LoVo (cell line): ENCODE measurements at regions not wholly inside any gene's neighbourhood (a gene's known extent, or its start where the extent isn't known, plus 50 kb on each side); places are given as distances from the start of the nearest gene placed in this dataset.
"Not testable (repeated sequence)": the region's sequence is repeated elsewhere in the genome, so short reads cannot be mapped to it uniquely, and the experiment has no call there.

Source experiments
- DNase-seq: peaks from one replicate; pipeline ENCODE4 v3.0.0-alpha.2; 2016; ENCODE audit warnings: low spot score

DNA sequence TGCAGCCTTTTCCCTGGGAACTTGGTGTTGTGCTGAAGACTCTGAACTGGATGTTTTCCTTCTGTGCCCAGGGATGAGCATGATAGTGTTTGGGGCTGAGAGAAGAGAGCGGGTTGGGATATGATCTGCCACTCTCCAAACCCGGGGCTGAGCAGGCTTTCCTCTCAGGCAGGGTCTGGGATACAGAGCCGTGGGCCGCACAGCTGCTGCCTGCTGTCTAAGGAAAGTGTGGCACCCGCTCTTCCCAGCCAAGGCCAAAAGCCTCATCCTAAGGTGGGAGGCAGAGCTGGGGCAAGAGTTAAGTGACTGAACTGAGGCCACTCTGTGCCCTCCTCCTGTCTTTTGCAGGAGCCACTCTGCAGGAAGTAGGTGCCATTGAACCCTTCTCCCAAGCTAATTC lies 83.6 kb upstream of the PITX1 start:
- no peak for DNase-seq

DNA sequence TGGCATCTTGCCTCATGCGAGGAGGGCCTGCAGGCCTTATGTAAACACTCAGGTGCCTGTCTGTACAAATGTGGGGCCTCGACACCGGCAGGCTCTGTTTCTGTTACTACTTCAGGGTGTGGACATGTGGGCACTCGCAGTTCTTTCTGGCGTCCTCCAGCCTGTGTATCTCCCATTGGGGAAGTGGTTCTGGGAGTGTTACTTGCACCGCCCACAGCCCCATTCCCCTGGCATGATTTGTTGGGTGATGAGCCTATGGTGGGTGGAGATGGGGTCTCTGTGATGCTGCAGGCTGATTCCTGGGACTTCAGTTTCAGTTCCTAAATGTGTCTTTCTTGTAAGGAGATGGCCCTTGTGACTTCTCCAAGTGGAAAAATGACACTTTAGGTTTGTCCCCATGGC lies 82.1 kb upstream of the PITX1 start:
- DNase-seq: no peak

GRCh38 chr5:135115591-135115990 lies 81.6 kb upstream of the PITX1 start:
- DNase-seq: no peak

- DNase-seq: no peak
These were observed 80.7 kb upstream of the PITX1 start for GRCh38 chr5:135114759-135115158.

DNA sequence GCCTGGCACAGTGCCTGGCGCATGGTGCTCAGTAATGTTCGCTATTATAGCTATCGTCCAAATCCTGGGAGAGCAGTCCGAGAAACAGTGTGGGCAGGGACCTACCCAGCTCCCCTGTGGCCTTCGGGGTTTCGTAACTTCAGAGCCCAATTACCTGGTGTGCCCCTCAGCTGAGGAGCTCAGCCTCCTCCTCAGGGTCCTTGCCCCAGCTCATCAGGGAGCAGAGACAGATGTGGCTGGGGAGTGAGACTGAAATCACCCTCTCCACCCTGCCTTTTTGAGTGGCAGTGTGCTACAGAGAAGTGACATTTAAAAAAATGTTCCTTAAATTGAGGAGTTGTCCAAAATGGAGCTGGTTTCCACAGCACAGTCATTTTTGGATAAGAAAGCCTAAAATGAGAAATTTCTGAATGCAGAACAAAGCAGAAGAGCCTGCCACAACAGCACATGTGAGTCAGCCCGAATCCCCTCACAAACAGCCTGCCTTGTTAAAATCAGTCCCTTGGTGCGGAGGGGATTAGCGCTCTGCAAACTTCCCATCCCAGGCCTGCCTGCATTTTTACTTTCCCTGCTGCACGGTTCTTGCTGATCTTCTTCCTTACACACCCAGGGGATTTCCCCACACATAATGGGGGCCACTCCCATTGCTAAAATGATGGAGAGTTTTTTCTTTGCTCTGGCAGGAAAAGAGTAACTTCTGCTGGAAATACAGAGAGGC lies 78.1 kb upstream of the PITX1 start:
- DNase-seq: no peak

DNA sequence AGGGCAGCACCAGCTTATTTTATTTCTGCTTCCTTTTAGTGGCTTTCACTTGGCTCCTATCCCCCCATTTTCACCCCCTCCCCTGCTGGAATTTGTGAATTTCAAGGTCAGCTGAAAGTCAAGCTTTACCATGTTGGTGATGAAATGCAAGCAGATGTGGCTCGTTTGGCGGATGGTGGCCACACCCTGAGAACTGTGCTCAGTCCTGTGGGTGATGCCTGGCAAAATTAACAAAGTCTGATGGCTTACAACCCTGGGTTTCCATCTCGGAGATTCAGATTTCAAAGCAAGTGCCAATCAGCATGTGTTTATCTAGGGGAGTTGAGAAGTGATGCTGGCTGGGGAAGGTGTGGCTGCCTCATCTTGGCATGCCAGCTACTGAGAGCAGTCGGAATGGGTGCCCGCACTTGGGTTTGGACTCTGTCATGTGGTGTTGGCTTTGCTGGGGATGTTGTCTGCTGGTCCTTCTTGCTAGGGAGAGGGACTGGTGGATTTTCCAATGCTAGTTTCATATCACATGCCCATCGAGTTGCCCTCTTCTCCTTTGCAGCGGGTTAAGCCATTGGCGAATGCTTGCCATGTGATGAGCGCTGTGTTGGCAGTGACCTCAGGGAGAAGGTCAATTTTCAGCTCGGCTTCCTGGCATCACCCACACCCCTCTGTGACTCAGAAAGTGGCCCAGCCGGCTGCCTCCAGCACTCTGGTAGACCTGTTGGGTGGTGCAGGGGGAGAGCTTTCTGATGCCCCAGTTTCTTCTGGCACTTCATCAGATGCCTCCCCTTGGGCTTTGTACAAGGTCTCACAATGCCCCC lies 77.0 kb upstream of the PITX1 start:
- no peak for DNase-seq

GRCh38 chr5:135108992-135109391 lies 75.0 kb upstream of the PITX1 start:
- no peak for DNase-seq

- no peak for DNase-seq
These were observed 74.5 kb upstream of the PITX1 start for GRCh38 chr5:135108569-135108968.

DNA sequence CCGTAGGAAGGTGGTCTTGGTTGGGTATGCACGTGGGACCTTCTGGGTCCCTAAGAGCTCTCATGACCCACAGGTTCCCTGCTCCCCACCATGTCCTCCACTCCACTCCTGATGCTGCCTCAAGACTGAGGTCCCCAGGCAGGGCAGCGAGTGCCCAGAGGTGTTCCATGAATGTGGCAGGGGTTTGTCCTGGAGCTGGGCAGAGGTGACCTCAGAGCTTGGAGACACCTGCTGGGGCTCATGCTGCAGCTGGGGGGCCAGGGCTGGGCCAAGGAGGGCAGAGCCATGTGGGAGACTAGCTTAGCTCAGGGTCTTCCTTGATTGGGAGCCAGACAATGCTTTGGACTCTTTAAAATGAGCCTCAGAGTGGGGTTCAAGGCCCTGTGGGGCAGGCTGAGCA lies 74.0 kb upstream of the PITX1 start:
- DNase-seq: no peak

- DNase-seq: no peak
These were observed 72.8 kb upstream of the PITX1 start for GRCh38 chr5:135106610-135107471.

DNA sequence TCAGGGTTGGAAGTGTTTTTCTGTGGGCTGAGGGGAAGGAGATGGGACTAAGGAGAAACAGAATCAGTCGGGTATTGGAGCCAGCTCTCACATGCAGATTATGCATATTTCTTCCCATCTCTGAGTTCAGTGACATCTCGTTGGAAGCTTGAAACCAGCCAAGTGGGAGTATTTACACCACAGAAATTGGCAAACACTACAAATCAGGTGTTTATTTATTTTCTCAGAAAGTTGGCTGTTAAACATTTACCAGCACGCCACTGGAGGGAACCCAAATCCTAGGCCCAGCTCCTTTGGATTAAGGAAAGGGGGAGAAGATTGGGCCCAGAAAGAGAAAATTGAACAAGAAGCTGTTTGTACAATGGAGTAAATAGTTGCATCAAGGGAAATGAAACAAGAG lies 72.1 kb upstream of the PITX1 start:
- DNase-seq: no peak

DNA sequence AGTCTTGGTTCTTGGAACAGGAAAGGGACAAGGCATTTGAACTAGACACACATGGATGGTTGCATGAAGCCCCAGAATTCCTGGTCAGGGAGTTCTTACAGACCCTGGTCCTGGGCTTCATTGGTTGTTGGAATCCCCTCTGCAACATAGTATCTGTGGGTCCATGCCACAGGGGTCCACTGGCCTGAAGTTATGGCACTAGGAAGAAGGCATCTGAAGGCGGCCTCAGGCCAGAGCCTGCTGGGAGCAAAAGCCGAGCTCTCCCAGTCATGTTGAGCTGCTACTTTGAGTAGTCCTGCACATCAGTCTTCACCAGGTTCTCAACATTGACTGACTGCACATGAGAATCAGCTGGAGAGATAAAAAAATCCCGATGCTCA lies 71.1 kb upstream of the PITX1 start:
- no peak for DNase-seq

GRCh38 chr5:135103575-135103853 lies 69.5 kb upstream of the PITX1 start:
- DNase-seq: no peak

DNA sequence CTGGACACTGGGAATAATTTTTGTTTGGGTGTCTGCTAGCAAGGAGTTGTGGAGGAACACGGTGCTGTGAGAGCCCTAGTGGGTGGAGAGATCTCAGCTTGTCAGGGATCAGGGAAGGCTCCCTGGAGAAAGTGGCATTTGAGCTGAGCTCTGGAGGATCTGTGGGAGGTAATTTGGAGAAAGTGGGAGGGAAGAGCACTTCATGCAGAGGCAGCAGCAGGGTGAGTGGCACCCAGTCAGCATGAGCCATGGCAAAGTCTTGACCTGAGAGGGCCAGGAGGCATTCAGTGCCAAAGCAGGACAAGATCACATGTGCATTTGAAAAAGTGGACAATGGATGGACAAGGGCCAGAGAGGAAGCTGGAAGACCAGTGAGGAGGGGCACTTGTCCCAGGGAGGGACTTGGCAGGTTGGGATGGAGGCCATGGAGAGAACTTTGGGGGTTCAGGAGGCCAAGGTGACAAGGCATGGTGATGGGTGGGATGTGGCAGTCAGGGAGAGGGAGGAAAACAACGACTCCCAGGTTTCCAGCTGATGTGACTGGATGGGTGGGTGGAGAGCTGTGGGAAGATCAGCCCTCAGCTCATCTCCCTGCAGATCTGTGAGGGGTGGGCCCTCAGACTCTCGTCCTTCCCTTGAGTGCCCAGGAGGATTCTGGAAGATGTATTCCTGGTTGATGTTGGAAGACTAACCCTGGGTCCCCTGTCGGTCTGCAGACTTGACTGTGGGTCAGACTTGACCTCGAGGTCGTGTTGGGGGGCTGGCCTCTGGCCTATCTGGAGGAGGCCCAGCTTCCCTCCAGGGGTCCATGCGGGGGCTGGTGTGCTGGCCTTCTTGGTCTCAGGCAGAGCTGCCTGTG lies 68.9 kb upstream of the PITX1 start:
- no peak for DNase-seq

DNA sequence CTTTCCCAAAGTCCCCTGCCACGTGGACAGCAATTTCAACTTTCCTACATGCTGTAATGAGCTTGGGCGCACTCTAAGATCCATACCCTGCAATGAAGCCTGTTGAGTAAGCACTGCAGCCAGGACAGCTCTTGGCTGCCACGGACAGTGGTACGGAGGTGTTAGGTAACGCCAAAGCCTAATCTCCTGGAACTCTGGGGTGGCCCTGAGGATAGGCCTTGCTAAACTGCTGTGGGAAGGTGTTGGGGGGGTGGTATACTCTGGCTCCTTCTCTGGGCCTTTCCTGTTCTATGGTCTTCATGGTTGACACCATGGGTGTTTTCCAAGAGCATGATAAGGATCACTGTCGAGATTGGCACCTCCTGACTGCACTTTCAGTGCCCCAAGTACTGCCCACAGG lies 66.4 kb upstream of the PITX1 start:
- DNase-seq: no peak

DNA sequence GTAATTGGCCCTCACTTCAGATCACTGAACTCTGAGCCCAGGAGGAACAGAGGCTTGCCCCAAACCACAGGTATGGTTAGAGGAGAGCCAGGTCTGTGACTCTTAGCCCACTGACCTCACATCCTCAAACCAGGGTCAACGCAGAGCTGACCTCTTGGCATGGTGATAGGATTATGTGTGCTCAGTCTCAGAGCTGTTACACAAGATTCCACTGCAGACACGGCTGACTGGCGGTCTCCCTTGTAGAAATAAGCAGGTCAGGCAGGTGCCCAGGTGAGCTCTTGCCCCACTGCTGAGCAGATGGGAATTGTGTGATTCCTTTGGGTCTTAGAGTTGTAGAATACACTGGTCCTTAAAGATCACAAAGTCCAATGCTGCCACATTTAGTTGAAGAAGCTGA lies 66.0 kb upstream of the PITX1 start:
- no peak for DNase-seq

- no peak for DNase-seq
These were observed 63.4 kb upstream of the PITX1 start for GRCh38 chr5:135097390-135097789.

GRCh38 chr5:135095871-135096270 lies 61.8 kb upstream of the PITX1 start:
- DNase-seq: no peak

DNA sequence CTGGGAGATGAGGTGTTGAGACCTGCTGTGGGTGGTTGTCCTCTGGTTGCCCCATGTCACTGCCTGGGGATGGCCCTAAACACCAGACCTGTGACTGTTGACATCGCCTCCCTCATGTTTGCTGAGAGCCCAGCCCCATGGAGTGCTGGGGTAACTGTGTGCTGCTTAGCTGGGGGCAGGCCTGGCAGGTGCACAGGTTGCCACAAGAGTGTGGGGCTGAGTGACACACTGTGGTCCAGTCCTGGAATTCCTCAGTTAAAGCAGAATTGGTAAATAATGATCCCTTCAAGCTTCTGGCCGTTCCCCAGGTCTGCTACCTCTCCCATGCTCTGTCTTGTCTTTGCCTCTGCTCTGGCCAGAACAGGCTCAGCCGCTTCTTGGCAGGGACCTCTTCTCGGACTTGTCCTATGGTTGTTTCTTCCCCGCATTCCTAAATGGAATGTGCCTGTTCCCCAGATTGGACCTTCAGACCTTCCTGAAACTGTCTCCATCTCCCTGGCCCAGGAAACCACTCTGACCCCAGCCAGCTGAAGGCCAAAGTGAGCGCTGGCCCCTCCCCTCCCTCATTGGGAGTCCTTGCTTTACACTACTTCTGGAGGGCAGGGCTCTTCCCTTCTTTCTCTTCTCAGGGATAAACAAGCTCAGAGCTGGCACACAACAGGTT lies 61.2 kb upstream of the PITX1 start:
- DNase-seq: no peak

- no peak for DNase-seq
These were observed 60.5 kb upstream of the PITX1 start for GRCh38 chr5:135094339-135095051.

- DNase-seq: not testable (repeated sequence)
These were observed 59.5 kb upstream of the PITX1 start for GRCh38 chr5:135093483-135093882.
